ENCODE measurements at regions not wholly inside any gene's neighbourhood (a gene's known extent, or its start where the extent isn't known, plus 50 kb on each side); places are given as distances from the start of the nearest gene placed in this dataset.

GRCh38 chr11:106389101-106389500, 311.6 kb downstream of the AASDHPPT start:
- Mint-ChIP-seq H3K36me3 (no peaks in the 10 kb centered on the region), H3K4me1 (no peaks in the 10 kb centered on the region), H3K9me3 (peaks cover 5% of the 10 kb centered on the region), H3K27ac (no peak overlapping the region), H3K27me3 (no peaks in the 10 kb centered on the region), H3K4me3 (no peak overlapping the region)
- ATAC-seq: no peak

- H3K4me1 Mint-ChIP-seq: no peaks in the 10 kb centered on the region
- no peaks in the 10 kb centered on the region for H3K36me3 Mint-ChIP-seq
- no peaks in the 10 kb centered on the region for H3K27me3 Mint-ChIP-seq
- no peak for ATAC-seq
- no peak overlapping the region for H3K4me3 Mint-ChIP-seq
- H3K9me3 Mint-ChIP-seq: peaks cover 5% of the 10 kb centered on the region
- H3K27ac Mint-ChIP-seq: no peak overlapping the region
These were observed 312.6 kb downstream of the AASDHPPT start for GRCh38 chr11:106390078-106390477.

GRCh38 chr11:106391771-106392420, 314.4 kb downstream of the AASDHPPT start:
- Mint-ChIP-seq H3K9me3 (peaks cover 9% of the 10 kb centered on the region), H3K4me3 (no peak overlapping the region), H3K4me1 (no peaks in the 10 kb centered on the region), H3K36me3 (no peaks in the 10 kb centered on the region), H3K27ac (no peak overlapping the region), H3K27me3 (no peaks in the 10 kb centered on the region)
- ATAC-seq: no peak

- Mint-ChIP-seq H3K27me3 (no peaks in the 10 kb centered on the region), H3K27ac (no peak overlapping the region), H3K4me1 (no peaks in the 10 kb centered on the region), H3K9me3 (peaks cover 8% of the 10 kb centered on the region), H3K36me3 (no peaks in the 10 kb centered on the region), H3K4me3 (no peak overlapping the region)
- ATAC-seq: no peak
These were observed 318.4 kb downstream of the AASDHPPT start for GRCh38 chr11:106395716-106396349.

- Mint-ChIP-seq H3K27me3 (no peaks in the 10 kb centered on the region), H3K9me3 (peaks cover 8% of the 10 kb centered on the region), H3K36me3 (no peaks in the 10 kb centered on the region), H3K27ac (no peak overlapping the region), H3K4me3 (no peak overlapping the region), H3K4me1 (no peaks in the 10 kb centered on the region)
- ATAC-seq: no peak
These were observed 320.5 kb downstream of the AASDHPPT start for GRCh38 chr11:106397787-106398501.

GRCh38 chr11:106398502-106399075, 321.1 kb downstream of the AASDHPPT start:
- Mint-ChIP-seq H3K27me3 (no peaks in the 10 kb centered on the region), H3K4me1 (no peaks in the 10 kb centered on the region), H3K27ac (no peak overlapping the region), H3K9me3 (peaks cover 10% of the 10 kb centered on the region), H3K4me3 (no peak overlapping the region), H3K36me3 (no peaks in the 10 kb centered on the region)
- no peak for ATAC-seq

GRCh38 chr11:106399076-106399511, 321.6 kb downstream of the AASDHPPT start:
- ATAC-seq: no peak
- Mint-ChIP-seq H3K4me1 (no peaks in the 10 kb centered on the region), H3K27me3 (no peaks in the 10 kb centered on the region), H3K36me3 (no peaks in the 10 kb centered on the region), H3K27ac (no peak overlapping the region), H3K9me3 (peaks cover 11% of the 10 kb centered on the region), H3K4me3 (no peak overlapping the region)

- Mint-ChIP-seq H3K4me3 (no peak overlapping the region), H3K27ac (no peak overlapping the region), H3K36me3 (no peaks in the 10 kb centered on the region), H3K27me3 (no peaks in the 10 kb centered on the region), H3K9me3 (peaks cover 14% of the 10 kb centered on the region), H3K4me1 (no peaks in the 10 kb centered on the region)
- ATAC-seq: no peak
These were observed 322.2 kb downstream of the AASDHPPT start for GRCh38 chr11:106399624-106400023.

- H3K4me1 Mint-ChIP-seq: no peaks in the 10 kb centered on the region
- no peak for ATAC-seq
- H3K9me3 Mint-ChIP-seq: peaks cover 10% of the 10 kb centered on the region
- H3K4me3 Mint-ChIP-seq: no peak overlapping the region
- H3K27me3 Mint-ChIP-seq: no peaks in the 10 kb centered on the region
- H3K27ac Mint-ChIP-seq: no peak overlapping the region
- no peaks in the 10 kb centered on the region for H3K36me3 Mint-ChIP-seq
These were observed 323.6 kb downstream of the AASDHPPT start for GRCh38 chr11:106400949-106401570.

- Mint-ChIP-seq H3K36me3 (no peaks in the 10 kb centered on the region), H3K4me3 (no peak overlapping the region), H3K27ac (no peak overlapping the region), H3K9me3 (peaks cover 6% of the 10 kb centered on the region), H3K27me3 (no peaks in the 10 kb centered on the region), H3K4me1 (no peaks in the 10 kb centered on the region)
- ATAC-seq: no peak
These were observed 326.3 kb downstream of the AASDHPPT start for GRCh38 chr11:106403751-106404150.

GRCh38 chr11:106409222-106409621, 331.8 kb downstream of the AASDHPPT start:
- ATAC-seq: no peak

GRCh38 chr11:106409671-106410070, 332.2 kb downstream of the AASDHPPT start:
- no peak overlapping the region for H3K27ac Mint-ChIP-seq
- no peaks in the 10 kb centered on the region for H3K27me3 Mint-ChIP-seq
- H3K36me3 Mint-ChIP-seq: no peaks in the 10 kb centered on the region
- no peaks in the 10 kb centered on the region for H3K4me1 Mint-ChIP-seq
- H3K4me3 Mint-ChIP-seq: no peak overlapping the region
- no peak for ATAC-seq
- H3K9me3 Mint-ChIP-seq: peaks cover 3% of the 10 kb centered on the region

More at GRCh38 chr11:106409222-106409621, 331.8 kb downstream of the AASDHPPT start:
- Mint-ChIP-seq H3K36me3 (no peaks in the 10 kb centered on the region), H3K9me3 (peaks cover 6% of the 10 kb centered on the region), H3K27ac (no peak overlapping the region), H3K27me3 (no peaks in the 10 kb centered on the region), H3K4me1 (no peaks in the 10 kb centered on the region), H3K4me3 (no peak overlapping the region)

- H3K27ac Mint-ChIP-seq: no peak overlapping the region
- H3K4me1 Mint-ChIP-seq: no peaks in the 10 kb centered on the region
- H3K27me3 Mint-ChIP-seq: no peaks in the 10 kb centered on the region
- ATAC-seq: no peak
- H3K9me3 Mint-ChIP-seq: peaks cover 3% of the 10 kb centered on the region
- no peaks in the 10 kb centered on the region for H3K36me3 Mint-ChIP-seq
- no peak overlapping the region for H3K4me3 Mint-ChIP-seq
These were observed 333.4 kb downstream of the AASDHPPT start for GRCh38 chr11:106410902-106411301.

- Mint-ChIP-seq H3K4me3 (no peak overlapping the region), H3K27ac (no peak overlapping the region), H3K27me3 (no peaks in the 10 kb centered on the region), H3K4me1 (no peaks in the 10 kb centered on the region), H3K36me3 (no peaks in the 10 kb centered on the region), H3K9me3 (peaks cover 3% of the 10 kb centered on the region)
- ATAC-seq: no peak
These were observed 335.8 kb downstream of the AASDHPPT start for GRCh38 chr11:106413222-106413621.

GRCh38 chr11:106415510-106415909, 338.0 kb downstream of the AASDHPPT start:
- H3K9me3 Mint-ChIP-seq: peaks cover 3% of the 10 kb centered on the region
- no peaks in the 10 kb centered on the region for H3K36me3 Mint-ChIP-seq
- H3K4me3 Mint-ChIP-seq: no peak overlapping the region
- no peak for ATAC-seq
- H3K27me3 Mint-ChIP-seq: no peaks in the 10 kb centered on the region
- H3K4me1 Mint-ChIP-seq: no peaks in the 10 kb centered on the region
- no peak overlapping the region for H3K27ac Mint-ChIP-seq

All from stimulated activated memory B cell treated with anti-CD40 and anti-IgM and Interleukin-4, amounts not matched to agents 10 μg/mL and 1 μg/mL and 100 μg/mL, for 72 hours (primary cell).